SK-N-MC (cell line): ENCODE measurements at regions not wholly inside any gene's neighbourhood (a gene's known extent, or its start where the extent isn't known, plus 50 kb on each side); places are given as distances from the start of the nearest gene placed in this dataset.

Experiments
- EZH2 ChIP-seq: fragments of 200-600 bp; sonication (generic); IDR thresholded peaks from one replicate; pipeline ENCODE4 v1.6.1; 2017; ENCODE audit warnings: antibody characterized with exemption
- FOXP2 ChIP-seq: optimal IDR thresholded peaks from 2 replicates; pipeline ENCODE3; 2011; ENCODE audit warnings: mild to moderate bottlenecking, moderate library complexity; ENCODE audit not compliant: insufficient read depth; ENCODE audit errors: extremely low read length, control extremely low read depth
- POLR2AphosphoS5 ChIP-seq: IDR thresholded peaks from 2 replicates; pipeline ENCODE4 v1.6.1; 2012; ENCODE audit warnings: mild to moderate bottlenecking, low read depth, low read length, borderline replicate concordance

DNA sequence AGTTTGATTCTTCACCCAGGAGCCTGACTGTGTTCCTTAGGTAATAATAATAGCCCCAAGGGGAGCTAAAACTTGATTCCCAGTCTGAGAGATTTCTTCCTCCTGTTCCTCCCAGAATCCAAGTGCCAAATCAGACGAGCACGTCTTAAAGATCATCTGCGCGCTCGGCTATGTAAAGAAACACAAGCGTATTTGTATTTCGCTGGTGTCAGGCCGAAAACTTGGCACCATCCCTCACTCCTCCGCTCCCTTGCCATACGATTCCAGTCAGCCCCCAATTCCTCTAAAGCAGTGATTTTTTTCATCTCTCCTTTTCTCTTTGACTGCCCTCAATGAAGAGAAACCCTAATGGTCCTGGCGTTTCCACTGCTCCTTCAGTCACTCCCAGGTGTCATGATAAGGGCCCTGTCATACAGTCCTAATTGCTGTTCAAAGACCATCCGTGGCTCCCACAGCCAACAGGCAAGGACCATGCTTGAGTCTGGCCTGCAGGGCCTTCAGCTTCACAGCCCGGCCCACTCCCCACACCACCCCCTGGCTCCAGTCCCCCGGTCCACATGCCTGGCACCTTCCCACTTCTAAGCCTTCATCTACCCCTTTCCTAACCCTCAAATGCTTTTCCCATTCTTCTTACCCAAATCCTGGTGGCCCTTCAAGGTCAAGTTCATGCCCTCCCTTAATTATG is 130.8 kb upstream of the ID2 start:
- no peak for TF ChIP-seq EZH2
- TF ChIP-seq POLR2AphosphoS5, result no peak
- no peak for TF ChIP-seq FOXP2
